ENCODE measurements at regions not wholly inside any gene's neighbourhood (a gene's known extent, or its start where the extent isn't known, plus 50 kb on each side); places are given as distances from the start of the nearest gene placed in this dataset.

- intact Hi-C loops (cut with DNase I): no loop called here
Observed at GRCh38 chr4:89538171-89538570, 230.6 kb upstream of the GPRIN3 start.

GRCh38 chr4:89537281-89537680, 229.7 kb upstream of the GPRIN3 start:
- H3K4me1 ChIP-seq: no peaks in the 10 kb centered on the region
- TF ChIP-seq CTCF (IDR thresholded peaks at IDR 0.05): no peak
- intact Hi-C loops (cut with DNase I): no loop called here
- H3K27ac ChIP-seq: no peak overlapping the region
- DNase-seq: no peak
- H3K9me3 ChIP-seq: no peaks in the 10 kb centered on the region
- H3K4me3 ChIP-seq: no peak overlapping the region
- ATAC-seq: no peak
- H3K27me3 ChIP-seq: no peaks in the 10 kb centered on the region
- H3K36me3 ChIP-seq: no peaks in the 10 kb centered on the region

More at GRCh38 chr4:89538171-89538570, 230.6 kb upstream of the GPRIN3 start:
- no peak overlapping the region for H3K4me3 ChIP-seq
- ATAC-seq (no peak), DNase-seq (no peak)
- no peak overlapping the region for H3K27ac ChIP-seq
- no peaks in the 10 kb centered on the region for H3K27me3 ChIP-seq
- no peaks in the 10 kb centered on the region for H3K36me3 ChIP-seq
- TF ChIP-seq CTCF (IDR thresholded peaks at IDR 0.05): no peak
- H3K9me3 ChIP-seq: no peaks in the 10 kb centered on the region
- no peaks in the 10 kb centered on the region for H3K4me1 ChIP-seq

- Histone ChIP-seq H3K27me3 (no peaks in the 10 kb centered on the region), H3K36me3 (no peaks in the 10 kb centered on the region), H3K9me3 (no peaks in the 10 kb centered on the region), H3K27ac (no peak overlapping the region), H3K4me3 (no peak overlapping the region), H3K4me1 (no peaks in the 10 kb centered on the region)
- ATAC-seq (no peak), DNase-seq (no peak)
- intact Hi-C loops (cut with DNase I): no loop called here
- no peak for TF ChIP-seq CTCF (IDR thresholded peaks at IDR 0.05)
Observed at GRCh38 chr4:89535251-89535650, 227.7 kb upstream of the GPRIN3 start.

- H3K36me3 ChIP-seq: no peaks in the 10 kb centered on the region
- H3K27me3 ChIP-seq: no peaks in the 10 kb centered on the region
- ATAC-seq (no peak), DNase-seq (no peak)
- no peak overlapping the region for H3K4me3 ChIP-seq
- no peaks in the 10 kb centered on the region for H3K9me3 ChIP-seq
- H3K4me1 ChIP-seq: no peaks in the 10 kb centered on the region
- intact Hi-C loops (cut with DNase I): no loop called here
- H3K27ac ChIP-seq: no peak overlapping the region
- no peak for TF ChIP-seq CTCF (IDR thresholded peaks at IDR 0.05)
Observed at GRCh38 chr4:89534356-89534755, 226.8 kb upstream of the GPRIN3 start.

GRCh38 chr4:89531932-89532640, 224.5 kb upstream of the GPRIN3 start:
- Histone ChIP-seq H3K27ac (no peak overlapping the region), H3K27me3 (no peaks in the 10 kb centered on the region), H3K9me3 (no peaks in the 10 kb centered on the region), H3K4me3 (no peak overlapping the region), H3K4me1 (no peaks in the 10 kb centered on the region), H3K36me3 (no peaks in the 10 kb centered on the region)
- no peak for ATAC-seq
- no peak for DNase-seq
- intact Hi-C loops (cut with DNase I): no loop called here
- TF ChIP-seq CTCF (IDR thresholded peaks at IDR 0.05): no peak

Data from left lung (tissue), 4 donors.